ENCODE measurements at regions not wholly inside any gene's neighbourhood (a gene's known extent, or its start where the extent isn't known, plus 50 kb on each side); places are given as distances from the start of the nearest gene placed in this dataset.

- H3K36me3 ChIP-seq (ENCODE audit: control insufficient read depth, insufficient read depth, low read length): no peaks in the 10 kb centered on the region
- no peaks in the 10 kb centered on the region for H3K27me3 ChIP-seq (ENCODE audit: control insufficient read depth, insufficient read depth, low read length)
- H3K4me3 ChIP-seq (ENCODE audit: low read length): no peak overlapping the region
- no peaks in the 10 kb centered on the region for H3K9me3 ChIP-seq (ENCODE audit: control insufficient read depth, low read length)
- no peaks in the 10 kb centered on the region for H3K4me1 ChIP-seq (ENCODE audit: control insufficient read depth, insufficient read depth, low read length)
- H3K9ac ChIP-seq (ENCODE audit: low read length): no peak overlapping the region
Measured at GRCh38 chr19:33954686-33955085, 158.0 kb downstream of the KCTD15 start.

GRCh38 chr19:33956941-33957340 is 160.3 kb downstream of the KCTD15 start:
- H3K4me3 ChIP-seq (ENCODE audit: low read length): no peak overlapping the region
- no peaks in the 10 kb centered on the region for H3K27me3 ChIP-seq (ENCODE audit: control insufficient read depth, insufficient read depth, low read length)
- no peaks in the 10 kb centered on the region for H3K9me3 ChIP-seq (ENCODE audit: control insufficient read depth, low read length)
- H3K4me1 ChIP-seq (ENCODE audit: control insufficient read depth, insufficient read depth, low read length): no peaks in the 10 kb centered on the region
- no peak overlapping the region for H3K9ac ChIP-seq (ENCODE audit: low read length)
- no peaks in the 10 kb centered on the region for H3K36me3 ChIP-seq (ENCODE audit: control insufficient read depth, insufficient read depth, low read length)

GRCh38 chr19:33957804-33958203 is 161.1 kb downstream of the KCTD15 start:
- H3K9ac ChIP-seq (ENCODE audit: low read length): no peak overlapping the region
- no peaks in the 10 kb centered on the region for H3K36me3 ChIP-seq (ENCODE audit: control insufficient read depth, insufficient read depth, low read length)
- H3K9me3 ChIP-seq (ENCODE audit: control insufficient read depth, low read length): no peaks in the 10 kb centered on the region
- H3K4me1 ChIP-seq (ENCODE audit: control insufficient read depth, insufficient read depth, low read length): no peaks in the 10 kb centered on the region
- no peaks in the 10 kb centered on the region for H3K27me3 ChIP-seq (ENCODE audit: control insufficient read depth, insufficient read depth, low read length)
- no peak overlapping the region for H3K4me3 ChIP-seq (ENCODE audit: low read length)

GRCh38 chr19:33960566-33960965 is 163.9 kb downstream of the KCTD15 start:
- H3K4me1 ChIP-seq (ENCODE audit: control insufficient read depth, insufficient read depth, low read length): no peaks in the 10 kb centered on the region
- no peaks in the 10 kb centered on the region for H3K36me3 ChIP-seq (ENCODE audit: control insufficient read depth, insufficient read depth, low read length)
- H3K27me3 ChIP-seq (ENCODE audit: control insufficient read depth, insufficient read depth, low read length): no peaks in the 10 kb centered on the region
- no peak overlapping the region for H3K4me3 ChIP-seq (ENCODE audit: low read length)
- no peak overlapping the region for H3K9ac ChIP-seq (ENCODE audit: low read length)
- no peaks in the 10 kb centered on the region for H3K9me3 ChIP-seq (ENCODE audit: control insufficient read depth, low read length)

- Histone ChIP-seq H3K36me3 (ENCODE audit: control insufficient read depth, insufficient read depth, low read length) (no peaks in the 10 kb centered on the region), H3K4me1 (ENCODE audit: control insufficient read depth, insufficient read depth, low read length) (no peaks in the 10 kb centered on the region), H3K27me3 (ENCODE audit: control insufficient read depth, insufficient read depth, low read length) (no peaks in the 10 kb centered on the region), H3K9me3 (ENCODE audit: control insufficient read depth, low read length) (no peaks in the 10 kb centered on the region), H3K4me3 (ENCODE audit: low read length) (no peak overlapping the region), H3K9ac (ENCODE audit: low read length) (no peak overlapping the region)
Measured at GRCh38 chr19:33962161-33962560, 165.5 kb downstream of the KCTD15 start.

GRCh38 chr19:33963514-33963913 is 166.8 kb downstream of the KCTD15 start:
- H3K9ac ChIP-seq (ENCODE audit: low read length): no peak overlapping the region

GRCh38 chr19:33971073-33971472 is 174.4 kb downstream of the KCTD15 start:
- Histone ChIP-seq H3K4me3 (ENCODE audit: low read length) (no peak overlapping the region), H3K27me3 (ENCODE audit: control insufficient read depth, insufficient read depth, low read length) (no peaks in the 10 kb centered on the region), H3K36me3 (ENCODE audit: control insufficient read depth, insufficient read depth, low read length) (no peaks in the 10 kb centered on the region), H3K9me3 (ENCODE audit: control insufficient read depth, low read length) (no peaks in the 10 kb centered on the region), H3K9ac (ENCODE audit: low read length) (no peak overlapping the region), H3K4me1 (ENCODE audit: control insufficient read depth, insufficient read depth, low read length) (no peaks in the 10 kb centered on the region)

More at GRCh38 chr19:33963514-33963913, 166.8 kb downstream of the KCTD15 start:
- no peaks in the 10 kb centered on the region for H3K4me1 ChIP-seq (ENCODE audit: control insufficient read depth, insufficient read depth, low read length)
- no peak overlapping the region for H3K4me3 ChIP-seq (ENCODE audit: low read length)
- H3K36me3 ChIP-seq (ENCODE audit: control insufficient read depth, insufficient read depth, low read length): no peaks in the 10 kb centered on the region
- H3K27me3 ChIP-seq (ENCODE audit: control insufficient read depth, insufficient read depth, low read length): no peaks in the 10 kb centered on the region
- H3K9me3 ChIP-seq (ENCODE audit: control insufficient read depth, low read length): no peaks in the 10 kb centered on the region

- H3K9ac ChIP-seq (ENCODE audit: low read length): no peak overlapping the region
- H3K9me3 ChIP-seq (ENCODE audit: control insufficient read depth, low read length): no peaks in the 10 kb centered on the region
- H3K4me3 ChIP-seq (ENCODE audit: low read length): no peak overlapping the region
- H3K4me1 ChIP-seq (ENCODE audit: control insufficient read depth, insufficient read depth, low read length): no peaks in the 10 kb centered on the region
- H3K36me3 ChIP-seq (ENCODE audit: control insufficient read depth, insufficient read depth, low read length): no peaks in the 10 kb centered on the region
- no peaks in the 10 kb centered on the region for H3K27me3 ChIP-seq (ENCODE audit: control insufficient read depth, insufficient read depth, low read length)
Measured at GRCh38 chr19:33977756-33978685, 181.4 kb downstream of the KCTD15 start.

- Histone ChIP-seq H3K36me3 (ENCODE audit: control insufficient read depth, insufficient read depth, low read length) (no peaks in the 10 kb centered on the region), H3K4me3 (ENCODE audit: low read length) (no peak overlapping the region), H3K27me3 (ENCODE audit: control insufficient read depth, insufficient read depth, low read length) (no peaks in the 10 kb centered on the region), H3K9ac (ENCODE audit: low read length) (no peak overlapping the region), H3K9me3 (ENCODE audit: control insufficient read depth, low read length) (no peaks in the 10 kb centered on the region), H3K4me1 (ENCODE audit: control insufficient read depth, insufficient read depth, low read length) (no peaks in the 10 kb centered on the region)
Measured at GRCh38 chr19:33982706-33983105, 186.0 kb downstream of the KCTD15 start.

- no peak overlapping the region for H3K9ac ChIP-seq (ENCODE audit: low read length)
- no peaks in the 10 kb centered on the region for H3K4me1 ChIP-seq (ENCODE audit: control insufficient read depth, insufficient read depth, low read length)
- no peaks in the 10 kb centered on the region for H3K36me3 ChIP-seq (ENCODE audit: control insufficient read depth, insufficient read depth, low read length)
- no peak overlapping the region for H3K4me3 ChIP-seq (ENCODE audit: low read length)
- no peaks in the 10 kb centered on the region for H3K9me3 ChIP-seq (ENCODE audit: control insufficient read depth, low read length)
- H3K27me3 ChIP-seq (ENCODE audit: control insufficient read depth, insufficient read depth, low read length): no peaks in the 10 kb centered on the region
Measured at GRCh38 chr19:33988601-33989000, 183.7 kb upstream of the LSM14A start.

- Histone ChIP-seq H3K9me3 (ENCODE audit: control insufficient read depth, low read length) (no peaks in the 10 kb centered on the region), H3K27me3 (ENCODE audit: control insufficient read depth, insufficient read depth, low read length) (no peaks in the 10 kb centered on the region), H3K4me1 (ENCODE audit: control insufficient read depth, insufficient read depth, low read length) (no peaks in the 10 kb centered on the region), H3K4me3 (ENCODE audit: low read length) (no peak overlapping the region), H3K36me3 (ENCODE audit: control insufficient read depth, insufficient read depth, low read length) (no peaks in the 10 kb centered on the region), H3K9ac (ENCODE audit: low read length) (no peak overlapping the region)
Measured at GRCh38 chr19:33997690-33998089, 174.6 kb upstream of the LSM14A start.

GRCh38 chr19:33998302-33998701 is 174.0 kb upstream of the LSM14A start:
- Histone ChIP-seq H3K9me3 (ENCODE audit: control insufficient read depth, low read length) (no peaks in the 10 kb centered on the region), H3K9ac (ENCODE audit: low read length) (no peak overlapping the region), H3K4me3 (ENCODE audit: low read length) (no peak overlapping the region)

More at GRCh38 chr19:33998302-33998701, 174.0 kb upstream of the LSM14A start:
- Histone ChIP-seq H3K4me1 (ENCODE audit: control insufficient read depth, insufficient read depth, low read length) (no peaks in the 10 kb centered on the region), H3K27me3 (ENCODE audit: control insufficient read depth, insufficient read depth, low read length) (no peaks in the 10 kb centered on the region), H3K36me3 (ENCODE audit: control insufficient read depth, insufficient read depth, low read length) (no peaks in the 10 kb centered on the region)

Measured in mucosa of stomach (tissue), 1 donor.